ENCODE measurements at regions not wholly inside any gene's neighbourhood (a gene's known extent, or its start where the extent isn't known, plus 50 kb on each side); places are given as distances from the start of the nearest gene placed in this dataset.
"Not testable (repeated sequence)": the region's sequence is repeated elsewhere in the genome, so short reads cannot be mapped to it uniquely, and the experiment has no call there.

DNA sequence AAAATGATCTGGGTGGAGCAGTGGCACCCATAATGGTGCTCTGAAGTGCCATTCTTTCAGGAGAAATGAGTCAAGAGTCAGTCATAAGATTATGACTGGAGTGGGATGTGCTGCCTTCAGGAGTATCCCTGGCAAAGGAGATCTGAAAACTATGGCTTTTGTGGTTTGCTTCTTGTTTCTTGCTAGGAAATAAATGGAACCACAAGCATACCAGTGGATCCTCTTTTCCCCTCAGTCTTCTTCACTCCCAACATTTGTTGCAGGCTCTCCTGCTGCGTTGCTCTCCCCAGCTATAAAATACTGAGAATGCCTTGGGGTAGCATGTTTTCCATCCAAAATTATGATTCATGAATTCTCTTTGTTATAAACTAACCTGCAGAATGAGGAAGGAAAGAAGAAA lies 199.1 kb downstream of the NNT start:
- Histone ChIP-seq H3K27ac (ENCODE audit: extremely low read depth, low read depth, low read length) (no peak overlapping the region), H3K9me3 (replicated peaks; ENCODE audit: control insufficient read depth, insufficient read depth, low read depth, low read length) (no peaks in the 10 kb centered on the region), H3K36me3 (ENCODE audit: control insufficient read depth, insufficient read depth, low read length) (no peaks in the 10 kb centered on the region), H4K20me1 (replicated peaks; ENCODE audit: control insufficient read depth, insufficient read depth, low read length) (no peaks in the 10 kb centered on the region), H2AFZ (ENCODE audit: low read depth, low read length) (no peak overlapping the region), H3K9ac (ENCODE audit: insufficient read depth in 1 of 2, low read depth in 2 of 2, low read length in 2 of 2) (no peak overlapping the region), H3K4me1 (replicated peaks in 1 of 2; ENCODE audit: control insufficient read depth in 2 of 2, insufficient read depth in 2 of 2, low read length in 2 of 2) (no peaks in the 10 kb centered on the region), H3K4me3 (no peak overlapping the region), H3K27me3 (ENCODE audit: control insufficient read depth in 2 of 2, insufficient read depth in 2 of 2, low read length in 2 of 2) (no peaks in the 10 kb centered on the region), H3K4me2 (ENCODE audit: insufficient read depth, low read length) (no peak overlapping the region), H3K9me1 (ENCODE audit: control insufficient read depth, insufficient read depth, low read length) (no peaks in the 10 kb centered on the region), H3K79me2 (ENCODE audit: control insufficient read depth, insufficient read depth, low read length) (no peaks in the 10 kb centered on the region)
- no TSS peak for BruUV-seq (replicated peaks)
- TF ChIP-seq ZNF589 (CRISPR knock-in tag; IDR thresholded peaks at IDR 0.05; ENCODE audit: low read depth): peak; percentile 30; the same call in 1 of the 2 replicates
- TF ChIP-seq SREBF2 (CRISPR knock-in tag; IDR thresholded peaks at IDR 0.05): no peak
- CTCF ChIA-PET (ENCODE audit: low intra/inter-chr PET ratio): no interaction called here
- POLR2A ChIA-PET: no interaction called here
- WGBS (ENCODE audit: insufficient coverage, low coverage, missing lambda C conversion rate): 7% methylated on average over 1 of the region's 1 CpG
- DNase-seq (ENCODE audit: extremely low read depth in 1 of 4, low spot score in 3 of 4) (no peak), FAIRE-seq (no peak), ATAC-seq (no peak)
- in situ Hi-C loops (cut with MboI) (no loop called here), intact Hi-C loops (cut with micrococcal nuclease) (no loop called here)

DNA sequence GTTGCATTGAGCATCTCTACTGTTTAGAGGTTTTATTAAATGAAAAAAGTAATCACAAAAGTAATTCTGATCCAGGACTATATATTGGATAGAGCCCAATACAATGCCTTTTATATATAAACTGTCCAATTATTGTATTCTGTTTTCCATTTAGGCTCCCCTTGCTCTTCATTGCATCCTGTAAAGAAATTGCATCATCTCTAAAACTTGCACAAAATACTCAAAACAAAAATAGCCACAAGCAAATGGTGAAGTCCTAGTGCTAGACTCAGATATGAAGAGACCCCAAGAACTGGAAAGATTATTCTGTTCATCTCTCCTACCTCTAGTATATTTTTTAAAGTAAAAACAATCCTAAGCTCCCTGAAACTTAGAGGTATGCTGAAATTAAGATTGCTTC lies 195.8 kb downstream of the NNT start:
- in situ Hi-C loops (cut with MboI): no loop called here
- POLR2A ChIA-PET: no interaction called here
- CTCF ChIA-PET (ENCODE audit: low intra/inter-chr PET ratio): no interaction called here

DNA sequence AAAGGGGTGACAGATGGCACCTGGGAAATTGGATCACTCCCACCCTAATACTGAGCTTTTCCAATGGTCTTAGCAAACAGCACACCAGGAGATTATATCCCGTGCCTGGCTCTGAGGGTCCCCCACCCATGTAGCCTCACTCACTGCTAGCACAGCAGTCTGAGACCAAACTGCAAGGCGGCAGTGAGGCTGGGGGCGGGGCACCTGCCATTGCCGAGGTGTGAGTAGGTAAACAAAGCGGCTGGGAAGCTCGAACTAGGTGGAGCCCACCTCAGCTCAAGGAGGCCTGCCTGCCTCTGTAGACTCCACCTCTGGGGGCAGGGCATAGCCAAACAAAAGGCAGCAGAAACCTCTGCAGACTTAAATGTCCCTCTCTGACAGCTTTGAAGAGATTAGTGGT lies 188.9 kb downstream of the NNT start:
- CTCF ChIA-PET (ENCODE audit: low intra/inter-chr PET ratio); H2AFZ ChIP-seq (ENCODE audit: low read depth, low read length); BruUV-seq (replicated peaks); H3K9me1 ChIP-seq (ENCODE audit: control insufficient read depth, insufficient read depth, low read length); H3K27ac ChIP-seq (ENCODE audit: extremely low read depth, low read depth, low read length); FAIRE-seq; in situ Hi-C loops (cut with MboI); H3K27me3 ChIP-seq (ENCODE audit: control insufficient read depth in 2 of 2, insufficient read depth in 2 of 2, low read length in 2 of 2); H3K4me2 ChIP-seq (ENCODE audit: insufficient read depth, low read length); H3K79me2 ChIP-seq (ENCODE audit: control insufficient read depth, insufficient read depth, low read length); POLR2A ChIA-PET; H3K36me3 ChIP-seq (ENCODE audit: control insufficient read depth, insufficient read depth, low read length); H4K20me1 ChIP-seq (replicated peaks; ENCODE audit: control insufficient read depth, insufficient read depth, low read length); ATAC-seq; H3K9ac ChIP-seq (ENCODE audit: insufficient read depth in 1 of 2, low read depth in 2 of 2, low read length in 2 of 2); H3K9me3 ChIP-seq (replicated peaks; ENCODE audit: control insufficient read depth, insufficient read depth, low read depth, low read length); intact Hi-C loops (cut with micrococcal nuclease); DNase-seq (ENCODE audit: extremely low read depth in 1 of 4, low spot score in 3 of 4); H3K4me3 ChIP-seq; H3K4me1 ChIP-seq (replicated peaks in 1 of 2; ENCODE audit: control insufficient read depth in 2 of 2, insufficient read depth in 2 of 2, low read length in 2 of 2): not testable (repeated sequence)
- WGBS (ENCODE audit: insufficient coverage, low coverage, missing lambda C conversion rate): 1% methylated on average over 6 of the region's 6 CpGs

More for the DNA sequence above, 195.8 kb downstream of the NNT start:
- H3K79me2 ChIP-seq (ENCODE audit: control insufficient read depth, insufficient read depth, low read length): no peaks in the 10 kb centered on the region
- no TSS peak for BruUV-seq (replicated peaks)
- H3K9ac ChIP-seq (ENCODE audit: insufficient read depth in 1 of 2, low read depth in 2 of 2, low read length in 2 of 2): no peak overlapping the region
- H3K4me3 ChIP-seq: no peak overlapping the region
- no peak for FAIRE-seq
- ATAC-seq: no peak
- TF ChIP-seq ADNP (tag; IDR thresholded peaks at IDR 0.05): no peak
- TF ChIP-seq ZNF408 (CRISPR knock-in tag; IDR thresholded peaks at IDR 0.05; ENCODE audit: low read depth): no peak
- TF ChIP-seq STAG1 (CRISPR knock-in tag; IDR thresholded peaks at IDR 0.05; ENCODE audit: borderline replicate concordance): no peak
- TF ChIP-seq CEBPG (CRISPR knock-in tag; IDR thresholded peaks at IDR 0.05): no peak
- peak; percentile 75 to 87 for TF ChIP-seq CEBPG (tag; conservative IDR thresholded peaks at IDR 0.05 in 1 of 2, IDR thresholded peaks at IDR 0.05 in 1 of 2)
- TF ChIP-seq BRF1 (IDR thresholded peaks at IDR 0.05; ENCODE audit: borderline replicate concordance, extremely low read depth, insufficient read length): no peak
- TF ChIP-seq, protein P1, sequence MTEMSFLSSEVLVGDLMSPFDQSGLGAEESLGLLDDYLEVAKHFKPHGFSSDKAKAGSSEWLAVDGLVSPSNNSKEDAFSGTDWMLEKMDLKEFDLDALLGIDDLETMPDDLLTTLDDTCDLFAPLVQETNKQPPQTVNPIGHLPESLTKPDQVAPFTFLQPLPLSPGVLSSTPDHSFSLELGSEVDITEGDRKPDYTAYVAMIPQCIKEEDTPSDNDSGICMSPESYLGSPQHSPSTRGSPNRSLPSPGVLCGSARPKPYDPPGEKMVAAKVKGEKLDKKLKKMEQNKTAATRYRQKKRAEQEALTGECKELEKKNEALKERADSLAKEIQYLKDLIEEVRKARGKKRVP (CRISPR knock-in tag; IDR thresholded peaks at IDR 0.05): peak; percentile 84
- no peak for TF ChIP-seq FOXJ2 (tag; IDR thresholded peaks at IDR 0.05)
- TF ChIP-seq, protein P2, sequence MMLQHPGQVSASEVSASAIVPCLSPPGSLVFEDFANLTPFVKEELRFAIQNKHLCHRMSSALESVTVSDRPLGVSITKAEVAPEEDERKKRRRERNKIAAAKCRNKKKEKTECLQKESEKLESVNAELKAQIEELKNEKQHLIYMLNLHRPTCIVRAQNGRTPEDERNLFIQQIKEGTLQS (IDR thresholded peaks at IDR 0.05): peak; percentile 44; the same call in 1 of the 2 replicates
- TF ChIP-seq, protein P2 (CRISPR knock-in tag; conservative IDR thresholded peaks at IDR 0.05): no peak
- no peak for TF ChIP-seq TAF15 (IDR thresholded peaks at IDR 0.05; ENCODE audit: low read depth, low read length)
- TF ChIP-seq ZSCAN32 (CRISPR knock-in tag; IDR thresholded peaks at IDR 0.05): peak; percentile 49; the same call in 1 of the 2 replicates
- TF ChIP-seq TCF7 (IDR thresholded peaks at IDR 0.05; ENCODE audit: borderline replicate concordance): no peak
- no peak overlapping the region for H2AFZ ChIP-seq (ENCODE audit: low read depth, low read length)
- H4K20me1 ChIP-seq (replicated peaks; ENCODE audit: control insufficient read depth, insufficient read depth, low read length): no peaks in the 10 kb centered on the region
- no peaks in the 10 kb centered on the region for H3K4me1 ChIP-seq (replicated peaks in 1 of 2; ENCODE audit: control insufficient read depth in 2 of 2, insufficient read depth in 2 of 2, low read length in 2 of 2)
- no peak overlapping the region for H3K4me2 ChIP-seq (ENCODE audit: insufficient read depth, low read length)
- H3K27me3 ChIP-seq (ENCODE audit: control insufficient read depth in 2 of 2, insufficient read depth in 2 of 2, low read length in 2 of 2): no peaks in the 10 kb centered on the region
- H3K9me1 ChIP-seq (ENCODE audit: control insufficient read depth, insufficient read depth, low read length): no peaks in the 10 kb centered on the region
- no peak overlapping the region for H3K27ac ChIP-seq (ENCODE audit: extremely low read depth, low read depth, low read length)
- no peaks in the 10 kb centered on the region for H3K9me3 ChIP-seq (replicated peaks; ENCODE audit: control insufficient read depth, insufficient read depth, low read depth, low read length)
- intact Hi-C loops (cut with micrococcal nuclease): no loop called here
- no peaks in the 10 kb centered on the region for H3K36me3 ChIP-seq (ENCODE audit: control insufficient read depth, insufficient read depth, low read length)
- DNase-seq (ENCODE audit: extremely low read depth in 1 of 4, low spot score in 3 of 4): no peak
